OCI-LY7 (cell line): ENCODE measurements at regions not wholly inside any gene's neighbourhood (a gene's known extent, or its start where the extent isn't known, plus 50 kb on each side); places are given as distances from the start of the nearest gene placed in this dataset.

Experiments
- EZH2phosphoT487 ChIP-seq: fragments of 200-600 bp; sonication (generic); IDR thresholded peaks from 2 replicates; pipeline ENCODE4 v1.6.1; 2018; ENCODE audit warnings: low read depth, borderline replicate concordance, mild to moderate bottlenecking, mixed run types, antibody characterized with exemption, low read length, moderate library complexity, mixed read lengths
- TF ChIP-seq, protein P1 (sequence below): fragments of 200-600 bp; sonication (generic); conservative IDR thresholded peaks from 2 replicates; pipeline ENCODE4 v1.5.1; 2014; ENCODE audit warnings: mild to moderate bottlenecking, antibody characterized with exemption, low read length, moderate library complexity, mixed read lengths

DNA sequence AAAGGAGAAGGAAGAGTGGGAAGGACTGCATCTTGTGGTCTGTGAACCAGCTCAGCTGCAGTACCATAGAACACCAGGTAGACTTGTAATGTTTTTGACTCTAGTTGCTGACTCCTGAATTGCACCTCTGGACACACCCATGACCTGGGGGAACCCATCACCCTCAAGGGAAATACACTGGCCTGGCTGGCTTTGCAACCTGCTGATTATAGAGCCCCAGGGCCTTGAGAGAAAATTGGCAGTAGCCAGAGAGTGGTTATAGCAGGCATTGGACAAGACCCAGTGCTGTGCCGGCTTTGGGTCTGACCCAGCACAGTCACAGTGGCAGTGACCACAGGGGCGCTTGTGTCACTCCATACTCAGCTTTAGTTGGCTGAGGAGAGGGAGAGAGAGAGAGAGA, 902.3 kb downstream of the GRID1 start:
- TF ChIP-seq, protein P1, sequence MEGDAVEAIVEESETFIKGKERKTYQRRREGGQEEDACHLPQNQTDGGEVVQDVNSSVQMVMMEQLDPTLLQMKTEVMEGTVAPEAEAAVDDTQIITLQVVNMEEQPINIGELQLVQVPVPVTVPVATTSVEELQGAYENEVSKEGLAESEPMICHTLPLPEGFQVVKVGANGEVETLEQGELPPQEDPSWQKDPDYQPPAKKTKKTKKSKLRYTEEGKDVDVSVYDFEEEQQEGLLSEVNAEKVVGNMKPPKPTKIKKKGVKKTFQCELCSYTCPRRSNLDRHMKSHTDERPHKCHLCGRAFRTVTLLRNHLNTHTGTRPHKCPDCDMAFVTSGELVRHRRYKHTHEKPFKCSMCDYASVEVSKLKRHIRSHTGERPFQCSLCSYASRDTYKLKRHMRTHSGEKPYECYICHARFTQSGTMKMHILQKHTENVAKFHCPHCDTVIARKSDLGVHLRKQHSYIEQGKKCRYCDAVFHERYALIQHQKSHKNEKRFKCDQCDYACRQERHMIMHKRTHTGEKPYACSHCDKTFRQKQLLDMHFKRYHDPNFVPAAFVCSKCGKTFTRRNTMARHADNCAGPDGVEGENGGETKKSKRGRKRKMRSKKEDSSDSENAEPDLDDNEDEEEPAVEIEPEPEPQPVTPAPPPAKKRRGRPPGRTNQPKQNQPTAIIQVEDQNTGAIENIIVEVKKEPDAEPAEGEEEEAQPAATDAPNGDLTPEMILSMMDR: no peak
- TF ChIP-seq EZH2phosphoT487: no peak
